RWPE2 (cell line): ENCODE measurements at regions not wholly inside any gene's neighbourhood (a gene's known extent, or its start where the extent isn't known, plus 50 kb on each side); places are given as distances from the start of the nearest gene placed in this dataset.

Source experiments
- ATAC-seq: fragments of 200-7000 bp; cut with Tn5 transposase; 3 replicates; pipeline ENCODE4 v1.9.1; 2021; ENCODE audit warnings: low read depth
- DNase-seq: peaks from one replicate; pipeline ENCODE4 v3.0.0-alpha.2; 2020; ENCODE audit warnings: low spot score
- H3K27ac ChIP-seq: fragments of 450-650 bp; 2 replicates; pipeline ENCODE4 v1.5.1; 2017; ENCODE audit warnings: mild to moderate bottlenecking; ENCODE audit not compliant: poor library complexity, severe bottlenecking
- H3K27me3 ChIP-seq: fragments of 250-450 bp; sonication (Bioruptor Pico); 2 replicates; pipeline ENCODE4 v1.5.1; 2021; ENCODE audit warnings: mild to moderate bottlenecking, moderate library complexity; ENCODE audit not compliant: insufficient read depth, poor library complexity, severe bottlenecking
- H3K36me3 ChIP-seq: fragments of 250-450 bp; sonication (Bioruptor Pico); 2 replicates; pipeline ENCODE4 v1.5.1; 2020; ENCODE audit warnings: low read depth, mild to moderate bottlenecking, moderate library complexity
- H3K4me1 ChIP-seq: fragments of 250-450 bp; sonication (Bioruptor Pico); 2 replicates; pipeline ENCODE4 v1.5.1; 2021; ENCODE audit warnings: mild to moderate bottlenecking, moderate library complexity; ENCODE audit not compliant: insufficient read depth, poor library complexity, severe bottlenecking
- H3K4me3 ChIP-seq: fragments of 250-450 bp; sonication (Bioruptor Pico); 2 replicates; pipeline ENCODE4 v1.5.1; 2021; ENCODE audit warnings: mild to moderate bottlenecking, moderate library complexity; ENCODE audit not compliant: severe bottlenecking
- H3K9me3 ChIP-seq: fragments of 250-450 bp; sonication (Bioruptor Pico); 2 replicates; pipeline ENCODE4 v1.5.1; 2021; ENCODE audit warnings: mild to moderate bottlenecking, moderate library complexity; ENCODE audit not compliant: severe bottlenecking
- TF ChIP-seq, protein P1 (sequence below): fragments of 450-650 bp; IDR thresholded peaks from one replicate; pipeline ENCODE4 v1.5.1; 2017; ENCODE audit warnings: mild to moderate bottlenecking, moderate library complexity; ENCODE audit not compliant: poor library complexity, severe bottlenecking

GRCh38 chr5:136629125-136629792, 263.9 kb upstream of the TRPC7 start:
- peaks cover 7% of the 10 kb centered on the region for H3K27me3 ChIP-seq
- no peak overlapping the region for H3K27ac ChIP-seq
- no peaks in the 10 kb centered on the region for H3K36me3 ChIP-seq
- no peaks in the 10 kb centered on the region for H3K9me3 ChIP-seq
- DNase-seq, result peak; percentile 51
- no peak overlapping the region for H3K4me3 ChIP-seq
- TF ChIP-seq, protein P1, sequence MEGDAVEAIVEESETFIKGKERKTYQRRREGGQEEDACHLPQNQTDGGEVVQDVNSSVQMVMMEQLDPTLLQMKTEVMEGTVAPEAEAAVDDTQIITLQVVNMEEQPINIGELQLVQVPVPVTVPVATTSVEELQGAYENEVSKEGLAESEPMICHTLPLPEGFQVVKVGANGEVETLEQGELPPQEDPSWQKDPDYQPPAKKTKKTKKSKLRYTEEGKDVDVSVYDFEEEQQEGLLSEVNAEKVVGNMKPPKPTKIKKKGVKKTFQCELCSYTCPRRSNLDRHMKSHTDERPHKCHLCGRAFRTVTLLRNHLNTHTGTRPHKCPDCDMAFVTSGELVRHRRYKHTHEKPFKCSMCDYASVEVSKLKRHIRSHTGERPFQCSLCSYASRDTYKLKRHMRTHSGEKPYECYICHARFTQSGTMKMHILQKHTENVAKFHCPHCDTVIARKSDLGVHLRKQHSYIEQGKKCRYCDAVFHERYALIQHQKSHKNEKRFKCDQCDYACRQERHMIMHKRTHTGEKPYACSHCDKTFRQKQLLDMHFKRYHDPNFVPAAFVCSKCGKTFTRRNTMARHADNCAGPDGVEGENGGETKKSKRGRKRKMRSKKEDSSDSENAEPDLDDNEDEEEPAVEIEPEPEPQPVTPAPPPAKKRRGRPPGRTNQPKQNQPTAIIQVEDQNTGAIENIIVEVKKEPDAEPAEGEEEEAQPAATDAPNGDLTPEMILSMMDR, result no peak
- H3K4me1 ChIP-seq, result no peaks in the 10 kb centered on the region
- no peak for ATAC-seq

GRCh38 chr5:136626531-136626930, 261.2 kb upstream of the TRPC7 start:
- Histone ChIP-seq H3K27ac (no peak overlapping the region), H3K4me3 (no peak overlapping the region), H3K27me3 (no peaks in the 10 kb centered on the region), H3K36me3 (no peaks in the 10 kb centered on the region), H3K9me3 (no peaks in the 10 kb centered on the region), H3K4me1 (peaks cover 4% of the 10 kb centered on the region)
- no peak for DNase-seq
- TF ChIP-seq, protein P1, result no peak
- ATAC-seq, result no peak

GRCh38 chr5:136622747-136623146, 257.4 kb upstream of the TRPC7 start:
- Histone ChIP-seq H3K9me3 (no peaks in the 10 kb centered on the region), H3K4me1 (peaks cover 4% of the 10 kb centered on the region), H3K27me3 (no peaks in the 10 kb centered on the region), H3K27ac (no peak overlapping the region), H3K36me3 (no peaks in the 10 kb centered on the region), H3K4me3 (no peak overlapping the region)
- TF ChIP-seq, protein P1, result no peak
- ATAC-seq (peak; percentile 28; the same call in 2 of the 3 replicates), DNase-seq (no peak)

GRCh38 chr5:136621743-136622142, 256.4 kb upstream of the TRPC7 start:
- Histone ChIP-seq H3K9me3 (no peaks in the 10 kb centered on the region), H3K4me1 (peaks cover 4% of the 10 kb centered on the region), H3K4me3 (no peak overlapping the region), H3K27ac (no peak overlapping the region), H3K36me3 (no peaks in the 10 kb centered on the region), H3K27me3 (no peaks in the 10 kb centered on the region)
- no peak for DNase-seq
- TF ChIP-seq, protein P1, result no peak
- no peak for ATAC-seq

GRCh38 chr5:136620621-136621020, 255.3 kb upstream of the TRPC7 start:
- no peak overlapping the region for H3K4me3 ChIP-seq
- no peak for ATAC-seq
- peaks cover 4% of the 10 kb centered on the region for H3K4me1 ChIP-seq
- DNase-seq, result no peak
- no peak overlapping the region for H3K27ac ChIP-seq
- H3K9me3 ChIP-seq, result no peaks in the 10 kb centered on the region
- TF ChIP-seq, protein P1, result no peak
- H3K36me3 ChIP-seq, result no peaks in the 10 kb centered on the region
- H3K27me3 ChIP-seq, result no peaks in the 10 kb centered on the region
